ENCODE measurements at regions not wholly inside any gene's neighbourhood (a gene's known extent, or its start where the extent isn't known, plus 50 kb on each side); places are given as distances from the start of the nearest gene placed in this dataset.
A peak's percentile ranks its signal among the peaks of the same experiment; 100 is the strongest.

- no peak overlapping the region for H3K4me3 ChIP-seq (ENCODE audit: low read length)
- no peaks in the 10 kb centered on the region for H3K27me3 Mint-ChIP-seq
- H3K9me3 Mint-ChIP-seq: no peaks in the 10 kb centered on the region
- no peaks in the 10 kb centered on the region for H3K36me3 Mint-ChIP-seq
- DNase-seq: no peak
- ChIA-PET POLR2A (no interaction called here), CTCF (no interaction called here)
- no peaks in the 10 kb centered on the region for H3K9me3 ChIP-seq (ENCODE audit: low read length)
- H3K36me3 ChIP-seq (ENCODE audit: insufficient read depth, low read length): no peaks in the 10 kb centered on the region
- no peaks in the 10 kb centered on the region for H3K27me3 ChIP-seq (ENCODE audit: insufficient read depth, low read length, poor library complexity, severe bottlenecking)
- peaks cover 14 to 26% (median 15%) of the 10 kb centered on the region in 3 donors for H3K4me1 Mint-ChIP-seq
- H3K27ac Mint-ChIP-seq: peak overlapping the region in 1 of 8 donors; percentile 2
- peaks cover 9% of the 10 kb centered on the region for H3K4me1 ChIP-seq (ENCODE audit: insufficient read depth, low read length)
- H3K27ac ChIP-seq (ENCODE audit: low read depth, low read length): no peak overlapping the region
- no peak overlapping the region for H3K4me3 Mint-ChIP-seq
Measured at GRCh38 chr1:234921266-234922062, 207.2 kb downstream of the TOMM20 start.

- H3K4me1 Mint-ChIP-seq: peaks cover 8 to 20% (median 8%) of the 10 kb centered on the region in 3 donors
- no peak overlapping the region for H3K4me3 ChIP-seq (ENCODE audit: low read length)
- H3K27ac ChIP-seq (ENCODE audit: low read depth, low read length): no peak overlapping the region
- H3K27me3 Mint-ChIP-seq: no peaks in the 10 kb centered on the region
- no peaks in the 10 kb centered on the region for H3K9me3 Mint-ChIP-seq
- CTCF ChIA-PET: no interaction called here
- H3K27me3 ChIP-seq (ENCODE audit: insufficient read depth, low read length, poor library complexity, severe bottlenecking): no peaks in the 10 kb centered on the region
- no peaks in the 10 kb centered on the region for H3K36me3 ChIP-seq (ENCODE audit: insufficient read depth, low read length)
- no peak overlapping the region for H3K27ac Mint-ChIP-seq
- POLR2A ChIA-PET: no interaction called here
- no peaks in the 10 kb centered on the region for H3K9me3 ChIP-seq (ENCODE audit: low read length)
- peaks cover 3% of the 10 kb centered on the region for H3K4me1 ChIP-seq (ENCODE audit: insufficient read depth, low read length)
- no peak for DNase-seq
- no peak overlapping the region for H3K4me3 Mint-ChIP-seq
- no peaks in the 10 kb centered on the region for H3K36me3 Mint-ChIP-seq
Measured at GRCh38 chr1:234920843-234921140, 207.8 kb downstream of the TOMM20 start.

GRCh38 chr1:234920136-234920842, 208.3 kb downstream of the TOMM20 start:
- DNase-seq: no peak
- Histone ChIP-seq H3K4me3 (ENCODE audit: low read length) (no peak overlapping the region), H3K9me3 (ENCODE audit: low read length) (no peaks in the 10 kb centered on the region), H3K4me1 (ENCODE audit: insufficient read depth, low read length) (no peaks in the 10 kb centered on the region), H3K36me3 (ENCODE audit: insufficient read depth, low read length) (no peaks in the 10 kb centered on the region), H3K27ac (ENCODE audit: low read depth, low read length) (no peak overlapping the region), H3K27me3 (ENCODE audit: insufficient read depth, low read length, poor library complexity, severe bottlenecking) (no peaks in the 10 kb centered on the region)
- peaks cover 3 to 16% (median 9%) of the 10 kb centered on the region in 3 donors for H3K4me1 Mint-ChIP-seq
- POLR2A ChIA-PET: no interaction called here
- no peak overlapping the region for H3K4me3 Mint-ChIP-seq
- H3K27ac Mint-ChIP-seq: peak overlapping the region in 1 of 8 donors; percentile 94
- CTCF ChIA-PET: no interaction called here
- H3K36me3 Mint-ChIP-seq: no peaks in the 10 kb centered on the region
- H3K9me3 Mint-ChIP-seq: no peaks in the 10 kb centered on the region
- H3K27me3 Mint-ChIP-seq: no peaks in the 10 kb centered on the region

GRCh38 chr1:234918961-234919761, 209.5 kb downstream of the TOMM20 start:
- peaks cover 3 to 9% (median 6%) of the 10 kb centered on the region in 3 donors for H3K4me1 Mint-ChIP-seq
- CTCF ChIA-PET: no interaction called here
- H3K27me3 Mint-ChIP-seq: no peaks in the 10 kb centered on the region
- Histone ChIP-seq H3K4me1 (ENCODE audit: insufficient read depth, low read length) (no peaks in the 10 kb centered on the region), H3K36me3 (ENCODE audit: insufficient read depth, low read length) (no peaks in the 10 kb centered on the region), H3K27ac (ENCODE audit: low read depth, low read length) (no peak overlapping the region), H3K4me3 (ENCODE audit: low read length) (no peak overlapping the region), H3K27me3 (ENCODE audit: insufficient read depth, low read length, poor library complexity, severe bottlenecking) (no peaks in the 10 kb centered on the region), H3K9me3 (ENCODE audit: low read length) (no peaks in the 10 kb centered on the region)
- POLR2A ChIA-PET: no interaction called here
- H3K27ac Mint-ChIP-seq: peak overlapping the region in 2 of 8 donors; percentile 17 to 70
- H3K4me3 Mint-ChIP-seq: no peak overlapping the region
- no peaks in the 10 kb centered on the region for H3K9me3 Mint-ChIP-seq
- H3K36me3 Mint-ChIP-seq: no peaks in the 10 kb centered on the region
- no peak for DNase-seq

- Mint-ChIP-seq H3K27ac (peak overlapping the region in 1 of 8 donors; percentile 70), H3K4me1 (peaks cover 8 to 12% (median 11%) of the 10 kb centered on the region in 3 donors), H3K9me3 (no peaks in the 10 kb centered on the region), H3K27me3 (no peaks in the 10 kb centered on the region), H3K4me3 (no peak overlapping the region), H3K36me3 (no peaks in the 10 kb centered on the region)
- Histone ChIP-seq H3K9me3 (ENCODE audit: low read length) (no peaks in the 10 kb centered on the region), H3K4me1 (ENCODE audit: insufficient read depth, low read length) (peaks cover under 1% of the 10 kb centered on the region), H3K27me3 (ENCODE audit: insufficient read depth, low read length, poor library complexity, severe bottlenecking) (no peaks in the 10 kb centered on the region), H3K4me3 (ENCODE audit: low read length) (no peak overlapping the region), H3K27ac (ENCODE audit: low read depth, low read length) (no peak overlapping the region), H3K36me3 (ENCODE audit: insufficient read depth, low read length) (no peaks in the 10 kb centered on the region)
- CTCF ChIA-PET: no interaction called here
- POLR2A ChIA-PET: no interaction called here
- DNase-seq: no peak
Measured at GRCh38 chr1:234918181-234918841, 210.3 kb downstream of the TOMM20 start.

- H3K4me1 ChIP-seq (ENCODE audit: insufficient read depth, low read length): peaks cover 7% of the 10 kb centered on the region
- H3K36me3 ChIP-seq (ENCODE audit: insufficient read depth, low read length): no peaks in the 10 kb centered on the region
- POLR2A ChIA-PET: no interaction called here
- Mint-ChIP-seq H3K9me3 (no peaks in the 10 kb centered on the region), H3K27me3 (no peaks in the 10 kb centered on the region), H3K36me3 (no peaks in the 10 kb centered on the region), H3K4me3 (no peak overlapping the region), H3K27ac (no peak overlapping the region), H3K4me1 (peaks cover 15 to 18% (median 18%) of the 10 kb centered on the region in 3 donors)
- no peaks in the 10 kb centered on the region for H3K27me3 ChIP-seq (ENCODE audit: insufficient read depth, low read length, poor library complexity, severe bottlenecking)
- DNase-seq: no peak
- no peak overlapping the region for H3K4me3 ChIP-seq (ENCODE audit: low read length)
- no peaks in the 10 kb centered on the region for H3K9me3 ChIP-seq (ENCODE audit: low read length)
- no peak overlapping the region for H3K27ac ChIP-seq (ENCODE audit: low read depth, low read length)
- CTCF ChIA-PET: no interaction called here
Measured at GRCh38 chr1:234917495-234918180, 211.0 kb downstream of the TOMM20 start.

- no peak overlapping the region for H3K4me3 Mint-ChIP-seq
- H3K9me3 ChIP-seq (ENCODE audit: low read length): no peaks in the 10 kb centered on the region
- peak overlapping the region in 1 of 8 donors; percentile 31 for H3K27ac Mint-ChIP-seq
- H3K9me3 Mint-ChIP-seq: no peaks in the 10 kb centered on the region
- no peak for DNase-seq
- CTCF ChIA-PET: no interaction called here
- POLR2A ChIA-PET: no interaction called here
- H3K36me3 ChIP-seq (ENCODE audit: insufficient read depth, low read length): no peaks in the 10 kb centered on the region
- peaks cover 15% of the 10 kb centered on the region for H3K4me1 ChIP-seq (ENCODE audit: insufficient read depth, low read length)
- H3K27me3 ChIP-seq (ENCODE audit: insufficient read depth, low read length, poor library complexity, severe bottlenecking): no peaks in the 10 kb centered on the region
- no peaks in the 10 kb centered on the region for H3K27me3 Mint-ChIP-seq
- peaks cover 23 to 26% (median 26%) of the 10 kb centered on the region in 3 donors for H3K4me1 Mint-ChIP-seq
- no peak overlapping the region for H3K27ac ChIP-seq (ENCODE audit: low read depth, low read length)
- H3K4me3 ChIP-seq (ENCODE audit: low read length): no peak overlapping the region
- no peaks in the 10 kb centered on the region for H3K36me3 Mint-ChIP-seq
Measured at GRCh38 chr1:234916840-234917239, 211.8 kb downstream of the TOMM20 start.

All from CD8-positive, alpha-beta memory T cell (primary cell).